Fibroblast of pulmonary artery (primary cell): ENCODE measurements at regions not wholly inside any gene's neighbourhood (a gene's known extent, or its start where the extent isn't known, plus 50 kb on each side); places are given as distances from the start of the nearest gene placed in this dataset.

ENCODE experiments used
- DNase-seq: peaks from one replicate; pipeline ENCODE4 v3.0.0-alpha.2; 2010; ENCODE audit warnings: low read depth
- H3K4me3 ChIP-seq: replicated peaks from 2 replicates; pipeline ENCODE4 v1.5.1; 2011; ENCODE audit warnings: low read depth, mild to moderate bottlenecking, control low read depth, low read length, moderate library complexity
- CTCF ChIP-seq: IDR thresholded peaks from 2 replicates; pipeline ENCODE4 v1.5.1; 2011; ENCODE audit warnings: mild to moderate bottlenecking, control low read depth, low read length, inconsistent platforms; ENCODE audit errors: missing control alignments

GRCh38 chr16:86108062-86108461, 209.1 kb downstream of the IRF8 start:
- TF ChIP-seq CTCF = no peak
- no peak for DNase-seq
- H3K4me3 ChIP-seq = no peak overlapping the region

GRCh38 chr16:86110134-86110533, 211.2 kb downstream of the IRF8 start:
- TF ChIP-seq CTCF = no peak
- no peak for DNase-seq

GRCh38 chr16:86110726-86111125, 211.8 kb downstream of the IRF8 start:
- H3K4me3 ChIP-seq = no peak overlapping the region
- no peak for DNase-seq
- no peak for TF ChIP-seq CTCF

More at GRCh38 chr16:86110134-86110533, 211.2 kb downstream of the IRF8 start:
- no peak overlapping the region for H3K4me3 ChIP-seq

- no peak overlapping the region for H3K4me3 ChIP-seq
- no peak for DNase-seq
- no peak for TF ChIP-seq CTCF
These were observed 213.2 kb downstream of the IRF8 start for GRCh38 chr16:86112178-86112577.

- DNase-seq = no peak
- no peak for TF ChIP-seq CTCF
- no peak overlapping the region for H3K4me3 ChIP-seq
These were observed 218.3 kb downstream of the IRF8 start for GRCh38 chr16:86117235-86117634.

- no peak for TF ChIP-seq CTCF
- H3K4me3 ChIP-seq = no peak overlapping the region
- DNase-seq = no peak
These were observed 218.8 kb downstream of the IRF8 start for GRCh38 chr16:86117756-86118155.

- no peak overlapping the region for H3K4me3 ChIP-seq
These were observed 219.7 kb downstream of the IRF8 start for GRCh38 chr16:86118467-86119307.

More at GRCh38 chr16:86118467-86119307, 219.7 kb downstream of the IRF8 start:
- DNase-seq = no peak
- TF ChIP-seq CTCF = no peak
